Heart left ventricle (tissue), 13 donors: ENCODE measurements at regions not wholly inside any gene's neighbourhood (a gene's known extent, or its start where the extent isn't known, plus 50 kb on each side); places are given as distances from the start of the nearest gene placed in this dataset.

Experiments used
- CTCF ChIP-seq, 12 donors: fragments of 200-600 bp; sonication (generic) in 4 of 12; IDR thresholded peaks; one replicate each; pipeline versions ENCODE4 v1.5.0 to v1.8.0; 2018 to 2022; ENCODE audit warnings: antibody characterized with exemption in 12 of 12, mild to moderate bottlenecking in 5 of 12
- POLR2A ChIP-seq, 2 donors: fragments of 450-650 bp; IDR thresholded peaks; one replicate each; pipeline ENCODE4 v1.6.1; 2017; ENCODE audit warnings: antibody characterized with exemption in 2 of 2, mild to moderate bottlenecking in 2 of 2, moderate library complexity in 2 of 2
- donor health status: ischemic (EF 13 %, LVEDD 7.1; RV severe dilation, severe dysfunction).
- donor health status: DM: no; HTN: yes; CAD: no.
- donor health status: DM: no; HTN: no; CAD: no.
- donor health status: ischemic (EF 25% LVEDD 6.9; RV normal size, moderate dysfunction).
- donor health status: ischemic (EF 25% LVEDD 5.7; RV mildly dilated, moderate dysfunction).
- donor health status: ischemic (EF 35%, LVEDD 5.7; RV mildly dilated, moderate dysfunction).
- donor health status: nonischemic (EF 11% LVEDD 7.7; RV severe dilation, severe dysfunction).
- donor health status: DM: yes; HTN: yes; CAD: no.
- donor health status: PGD.
- donor health status: ischemic (EF 29% LVEDD 5.4; RV normal size, mild dysfunction).
- donor health status: nonischemic (EF 23%, LVEDD 6.1; RV moderate dilation, normal function).

GRCh38 chr12:114916541-114916940 is 232.6 kb upstream of the TBX3 start:
- TF ChIP-seq CTCF (IDR thresholded peaks at IDR 0.05) = no peak
- TF ChIP-seq POLR2A (IDR thresholded peaks at IDR 0.05) = no peak
